Stimulated activated CD4-positive, alpha-beta T cell treated with anti-CD3 and anti-CD28 coated beads, TNF-alpha, amount 100 ng/mL, for 24 hours (primary cell): ENCODE measurements at regions not wholly inside any gene's neighbourhood (a gene's known extent, or its start where the extent isn't known, plus 50 kb on each side); places are given as distances from the start of the nearest gene placed in this dataset.

Experiments used
- DNase-seq, 3 experiments: peaks; one replicate each; pipeline ENCODE4 v3.0.0-alpha.2; 2020; ENCODE audit warnings: low read depth in 3 of 3

DNA sequence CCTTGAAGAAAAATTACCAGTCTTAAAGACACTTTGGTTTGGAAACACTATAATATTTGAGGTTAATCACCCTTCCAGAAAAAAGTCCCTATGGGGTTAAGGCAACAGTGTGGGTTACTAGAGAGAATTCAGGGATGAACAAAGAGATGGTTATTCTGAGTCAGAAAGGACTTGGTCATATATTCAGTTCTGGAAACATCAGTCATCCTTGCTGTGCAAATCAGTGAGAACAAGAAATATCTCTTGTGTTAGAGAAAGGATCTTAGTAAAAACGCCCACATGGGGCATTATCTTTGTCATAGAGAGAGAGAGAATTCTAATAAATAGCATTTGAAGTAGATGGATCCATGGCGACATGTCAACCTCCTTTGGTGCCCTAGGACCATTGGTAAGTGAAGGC, 59.4 kb upstream of the E2F7 start:
- no peak for DNase-seq

DNA sequence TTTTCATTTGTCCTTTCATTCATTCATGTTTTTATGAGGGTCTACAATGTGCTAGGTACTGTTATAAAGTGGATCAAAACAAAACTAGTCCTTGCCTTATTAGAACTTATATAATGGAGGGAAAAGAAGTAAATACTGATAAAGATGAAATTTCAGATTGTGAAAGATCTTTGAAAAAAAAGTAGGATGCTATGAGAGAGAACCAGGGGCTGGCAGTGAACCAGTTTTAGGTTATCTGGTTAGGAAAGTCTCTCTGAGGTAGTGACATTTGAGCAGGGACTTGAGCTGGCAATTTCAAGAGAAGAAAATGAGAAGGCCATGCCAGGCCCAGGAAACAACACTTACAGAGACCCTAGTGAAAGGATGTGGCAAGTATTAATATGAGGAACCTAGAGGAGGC, 57.3 kb upstream of the E2F7 start:
- no peak for DNase-seq

DNA sequence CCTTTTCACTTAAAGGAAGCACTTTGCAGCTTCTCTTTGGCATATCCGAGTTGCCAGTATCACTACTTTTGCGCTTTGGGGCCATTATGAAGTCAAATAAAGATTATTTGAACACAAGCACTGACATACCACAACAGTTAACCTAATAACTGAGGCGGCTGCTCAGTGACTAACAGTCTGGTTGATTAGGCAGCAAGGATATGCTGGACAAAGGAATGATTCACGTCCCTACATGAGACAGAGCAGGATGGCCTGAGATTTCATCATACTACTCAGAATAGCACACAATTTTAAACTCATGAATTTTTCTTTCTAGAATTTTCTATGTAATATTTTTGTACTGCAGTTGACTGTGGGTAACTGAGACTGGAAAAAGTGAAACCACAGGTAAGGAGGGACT, 56.9 kb upstream of the E2F7 start:
- DNase-seq = no peak

DNA sequence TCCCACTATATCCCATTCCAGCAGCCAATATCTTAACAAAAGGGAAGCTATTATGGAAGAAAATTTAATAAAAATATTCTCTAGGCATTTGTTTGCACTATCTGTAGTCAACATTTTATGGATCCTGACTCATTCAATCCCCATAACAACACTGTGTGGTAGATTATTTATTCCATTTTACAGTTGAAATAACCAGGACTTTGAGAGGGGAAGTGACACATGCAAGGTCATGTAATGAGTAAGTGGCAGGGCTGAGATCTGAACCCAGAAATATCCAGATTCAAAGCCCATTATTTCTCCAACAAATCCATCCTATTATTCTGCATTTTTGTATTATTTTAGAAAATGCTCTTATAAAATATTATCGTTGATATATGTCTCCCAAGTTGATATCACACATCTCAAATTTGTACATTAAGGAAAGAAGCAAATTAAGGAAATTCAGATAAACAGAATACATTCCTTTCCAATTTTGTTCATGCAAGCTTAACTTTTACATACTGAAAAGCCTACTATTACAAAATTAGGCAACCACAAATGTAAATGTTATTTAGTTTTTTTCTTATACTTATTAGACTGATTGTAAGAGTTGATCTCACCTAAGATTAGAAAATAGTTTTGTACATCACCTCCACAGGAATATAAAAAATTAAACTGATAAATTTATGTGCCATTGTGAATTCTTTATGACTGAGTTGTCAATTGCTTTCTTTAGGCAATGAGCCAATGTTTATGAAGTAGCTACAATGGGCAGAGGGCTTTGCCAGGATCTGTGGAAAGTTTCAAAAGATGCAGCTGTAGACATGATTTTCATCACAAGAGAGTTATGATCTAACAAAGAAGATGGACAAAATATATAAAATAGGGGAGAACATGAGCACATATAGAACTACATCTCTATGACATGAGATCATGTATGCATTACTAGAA, 55.1 kb upstream of the E2F7 start:
- DNase-seq = no peak

DNA sequence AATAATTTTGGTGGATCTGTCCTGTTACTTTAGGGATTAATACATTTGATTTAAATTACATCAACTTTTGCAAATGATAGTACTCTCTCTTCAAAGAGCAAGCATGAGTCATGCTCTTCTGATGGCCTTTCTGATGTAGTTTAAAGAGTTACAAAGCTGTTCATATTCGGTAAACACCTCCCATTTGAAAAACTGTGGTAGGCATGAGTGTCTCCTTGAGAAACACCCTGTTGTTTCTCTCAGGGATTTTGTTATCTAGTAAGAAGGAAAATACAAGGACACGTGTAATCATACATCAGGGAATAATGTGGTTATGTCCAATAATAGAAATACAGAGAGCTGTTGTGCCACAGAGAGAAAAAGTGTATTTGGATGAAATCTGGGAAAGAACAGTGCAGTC, 53.3 kb upstream of the E2F7 start:
- DNase-seq = no peak

DNA sequence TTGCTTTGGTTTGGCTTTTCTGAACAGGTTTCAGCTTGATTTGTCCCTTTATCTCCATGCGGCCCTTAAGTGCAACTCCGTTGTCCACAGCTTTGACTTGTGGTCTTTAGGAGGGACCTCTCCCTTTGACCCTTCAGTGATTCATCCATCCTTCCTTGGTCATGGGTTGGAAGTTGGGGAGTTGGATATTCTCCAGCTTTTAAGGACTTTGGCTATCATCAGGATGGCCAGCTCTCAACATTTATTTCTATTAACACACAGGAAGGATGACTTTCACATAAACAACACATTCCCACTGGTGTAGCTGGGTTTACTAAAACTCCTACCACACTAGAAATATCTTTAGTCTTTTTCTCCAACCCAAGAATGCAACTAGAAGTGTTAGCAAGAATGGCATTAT, 50.9 kb upstream of the E2F7 start:
- DNase-seq = no peak

DNA sequence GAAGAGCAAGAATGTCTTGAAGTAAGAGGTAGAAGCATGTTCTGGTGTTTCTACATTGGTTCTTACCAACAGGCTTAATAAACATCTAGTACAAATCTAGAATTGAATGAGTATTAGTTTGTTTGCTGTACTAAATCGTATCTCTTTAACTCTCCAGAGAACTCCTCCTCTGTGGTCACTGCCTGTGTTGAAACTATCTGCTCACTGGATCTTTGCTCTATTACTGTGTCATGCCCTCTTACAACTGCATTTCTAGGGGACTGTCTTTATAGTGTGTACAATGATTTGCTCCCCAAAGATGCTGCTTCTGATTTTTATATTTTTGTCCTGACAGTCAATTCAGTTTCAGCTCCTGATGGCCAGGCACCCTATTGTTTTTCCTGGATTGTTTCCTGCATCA, 50.1 kb upstream of the E2F7 start:
- no peak for DNase-seq
